DMS53 treated with DMSO at 0.1 percent for 48 hours (cell line): ENCODE measurements at regions not wholly inside any gene's neighbourhood (a gene's known extent, or its start where the extent isn't known, plus 50 kb on each side); places are given as distances from the start of the nearest gene placed in this dataset.
"Not testable (repeated sequence)": the region's sequence is repeated elsewhere in the genome, so short reads cannot be mapped to it uniquely, and the experiment has no call there.

Experiments
- DNase-seq: peaks from one replicate; lab custom pipeline; 2025; ENCODE audit not compliant: unreplicated experiment; lab: John Stamatoyannopoulos, UW

DNA sequence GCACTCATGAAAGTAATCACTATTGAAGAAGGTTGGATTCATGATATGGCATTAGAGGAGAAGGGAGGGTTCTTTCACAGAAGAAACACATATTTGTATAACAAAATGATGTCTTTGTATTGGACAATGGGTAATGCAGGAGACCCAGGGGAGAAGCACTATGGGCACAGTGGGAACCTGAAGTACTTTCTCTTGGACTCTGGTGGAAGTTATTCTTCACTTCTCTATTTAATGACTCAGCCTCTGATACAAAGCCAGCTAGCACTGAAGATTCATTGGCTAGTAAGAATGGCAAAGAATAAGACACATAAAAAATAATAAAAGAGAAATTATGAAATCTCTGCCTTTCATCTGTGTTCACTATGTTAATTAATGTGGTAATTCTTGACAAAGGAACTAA lies 149.9 kb upstream of the PRR16 start:
- no peak for DNase-seq

DNA sequence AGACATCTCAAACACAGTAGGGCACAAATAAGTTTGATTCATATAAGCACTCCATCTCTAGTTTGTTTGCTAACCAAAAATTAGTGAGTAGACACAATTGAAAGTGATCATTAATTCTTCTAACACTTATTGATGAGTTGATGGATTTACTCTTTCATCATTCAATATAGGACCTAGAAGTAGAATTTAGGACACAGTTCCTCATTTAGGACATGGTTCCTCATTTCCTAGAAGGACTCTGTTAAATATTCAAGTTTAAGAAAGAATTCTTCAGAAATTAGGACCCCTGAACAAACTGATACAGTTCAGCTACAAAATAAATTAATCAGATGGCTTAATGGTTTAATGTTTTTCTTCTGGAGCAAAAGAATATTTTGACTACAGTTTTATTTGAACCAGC lies 143.5 kb upstream of the PRR16 start:
- DNase-seq, result no peak

DNA sequence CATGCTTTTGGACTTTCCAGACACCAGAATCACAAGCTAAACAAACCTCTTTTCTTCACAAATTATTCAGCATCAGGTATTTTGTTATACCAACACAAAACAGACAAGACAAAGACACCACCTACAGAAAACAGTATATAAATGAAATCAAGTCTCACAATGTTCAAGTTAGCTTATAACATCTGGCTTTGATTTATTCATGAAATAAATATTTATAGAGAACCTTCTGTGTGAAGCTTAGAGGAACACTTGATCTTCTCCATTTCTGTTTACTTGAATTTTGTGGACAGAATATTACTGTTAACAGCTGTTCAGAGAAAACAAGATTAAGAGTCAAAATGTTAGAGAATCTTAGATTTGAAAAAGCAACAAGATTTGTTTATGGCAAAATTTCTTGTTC lies 137.4 kb upstream of the PRR16 start:
- no peak for DNase-seq

DNA sequence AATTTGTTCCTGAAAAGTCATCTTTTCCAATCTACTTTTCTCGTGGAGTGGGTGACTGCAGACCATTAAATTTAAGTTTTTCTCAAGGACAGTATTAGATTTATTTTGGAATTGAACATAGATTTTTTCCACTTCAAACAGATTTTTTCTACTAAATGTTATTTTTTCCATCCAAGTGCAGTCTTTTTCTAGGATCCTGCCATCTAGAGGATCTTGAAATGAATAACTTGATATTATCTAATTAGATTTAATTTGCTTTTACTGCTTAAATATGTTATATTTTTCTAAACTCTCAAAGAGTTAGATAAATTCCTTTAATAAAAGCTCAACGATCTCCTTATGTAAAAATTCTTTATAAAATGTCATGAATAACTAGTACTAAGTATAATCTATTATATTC lies 136.9 kb upstream of the PRR16 start:
- DNase-seq, result no peak

DNA sequence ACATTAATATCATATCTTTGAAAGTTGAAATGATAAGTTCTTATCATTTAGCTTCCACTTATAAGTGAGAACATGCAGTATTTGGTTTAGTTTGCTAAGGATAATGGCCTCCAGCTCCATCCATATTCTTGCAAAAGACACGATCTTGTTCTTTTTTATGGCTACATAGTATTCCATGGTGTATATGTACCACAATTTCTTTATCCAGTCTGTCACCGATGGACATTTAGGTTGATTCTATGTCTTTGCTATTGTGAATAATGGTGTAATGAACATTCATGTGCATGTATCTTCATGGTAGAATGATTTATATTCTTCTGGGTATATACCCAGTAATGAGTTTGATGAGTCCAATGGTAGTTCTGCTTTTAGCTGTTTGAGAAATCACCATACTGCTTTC lies 135.0 kb upstream of the PRR16 start:
- DNase-seq, result no peak

DNA sequence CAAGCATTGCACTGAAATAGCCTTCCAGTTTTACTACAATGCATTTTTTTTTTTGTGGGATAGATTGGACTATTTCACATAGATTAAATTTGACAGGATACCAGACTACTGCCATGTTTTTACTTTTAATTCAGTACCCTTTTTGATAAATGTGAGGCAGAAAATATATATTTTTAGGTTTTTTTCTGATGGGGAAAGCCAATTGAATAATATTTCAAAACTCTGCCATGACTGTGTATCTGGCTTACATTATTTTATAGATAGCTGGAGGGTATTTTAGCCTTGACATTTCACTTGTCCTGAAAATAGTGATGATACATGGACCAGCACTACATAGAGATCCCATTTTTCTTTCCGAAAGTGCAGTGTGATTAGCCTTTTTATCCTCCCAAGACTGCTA lies 133.5 kb upstream of the PRR16 start:
- DNase-seq, result no peak

DNA sequence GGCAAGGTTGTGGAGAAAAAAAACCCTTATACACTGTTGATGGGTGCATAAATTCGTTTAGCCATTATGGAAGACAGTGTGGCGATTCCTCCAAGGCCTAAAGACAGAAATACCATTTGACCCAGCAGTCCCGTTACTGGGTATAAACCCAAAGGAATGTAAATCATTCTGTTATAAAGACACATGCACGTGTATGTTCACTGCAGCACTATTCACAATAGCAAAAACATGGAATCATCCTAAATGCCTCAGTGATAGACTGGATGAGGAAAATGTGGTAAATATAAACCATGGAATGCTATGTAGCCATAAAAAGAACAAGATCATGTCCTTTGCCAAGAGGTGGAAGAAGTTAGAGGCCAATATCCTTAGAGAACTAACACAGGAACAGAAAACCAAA lies 119.9 kb upstream of the PRR16 start:
- DNase-seq, result no peak

DNA sequence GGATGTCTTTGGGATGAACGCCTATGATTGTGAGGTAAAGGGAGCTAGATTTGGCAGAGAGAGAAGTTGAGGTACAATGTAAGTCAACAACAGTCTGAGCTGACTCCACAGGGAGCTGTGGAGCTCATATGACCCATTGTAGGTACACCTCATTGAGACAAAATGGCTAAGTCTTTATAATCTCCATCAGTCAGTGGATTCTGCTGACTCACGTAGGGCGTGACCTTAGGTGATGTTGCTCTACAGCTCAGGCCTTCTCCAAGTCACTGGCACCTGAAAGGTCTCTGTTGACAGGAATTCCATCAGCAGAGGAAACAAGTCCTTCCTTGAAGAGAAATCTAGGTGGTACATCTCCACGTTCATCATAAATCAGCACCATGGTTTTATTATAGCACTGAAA lies 118.2 kb upstream of the PRR16 start:
- DNase-seq, result no peak

DNA sequence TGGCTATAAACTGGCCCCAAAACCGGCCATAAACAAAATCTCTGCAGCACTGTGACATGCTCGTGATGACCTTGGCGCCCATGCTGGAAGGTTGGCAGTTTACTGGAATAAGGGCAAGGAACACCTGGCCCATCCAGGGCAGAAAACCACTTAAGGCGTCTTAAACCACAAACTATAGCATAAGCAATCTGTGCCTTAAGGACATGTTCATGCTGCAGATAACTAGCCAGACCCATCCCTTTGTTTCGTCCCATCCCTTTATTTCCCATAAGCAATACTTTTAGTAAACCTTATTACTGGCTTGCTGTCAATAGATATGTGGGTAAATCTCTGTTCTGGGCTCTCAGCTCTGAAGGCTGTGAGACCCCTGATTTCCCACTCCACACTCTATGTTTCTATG lies 113.0 kb upstream of the PRR16 start:
- not testable (repeated sequence) for DNase-seq

DNA sequence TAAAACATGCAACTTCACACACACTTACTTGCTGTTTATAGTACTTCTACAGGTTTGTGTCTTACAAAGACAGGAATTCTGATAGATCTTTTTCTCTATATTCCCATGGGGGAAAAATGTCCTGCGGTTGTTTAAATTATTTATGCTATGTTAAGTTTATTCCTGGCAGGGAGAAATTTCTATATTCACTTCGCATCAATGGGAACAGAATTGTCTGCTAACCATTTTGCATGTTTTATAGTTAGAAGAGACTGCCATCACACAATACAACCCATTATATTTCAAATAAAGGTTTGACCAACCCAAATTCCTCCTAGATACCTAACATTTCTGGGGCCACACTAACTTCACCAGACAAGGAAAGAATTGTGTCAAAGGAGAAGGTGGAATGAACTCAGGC lies 110.0 kb upstream of the PRR16 start:
- no peak for DNase-seq

DNA sequence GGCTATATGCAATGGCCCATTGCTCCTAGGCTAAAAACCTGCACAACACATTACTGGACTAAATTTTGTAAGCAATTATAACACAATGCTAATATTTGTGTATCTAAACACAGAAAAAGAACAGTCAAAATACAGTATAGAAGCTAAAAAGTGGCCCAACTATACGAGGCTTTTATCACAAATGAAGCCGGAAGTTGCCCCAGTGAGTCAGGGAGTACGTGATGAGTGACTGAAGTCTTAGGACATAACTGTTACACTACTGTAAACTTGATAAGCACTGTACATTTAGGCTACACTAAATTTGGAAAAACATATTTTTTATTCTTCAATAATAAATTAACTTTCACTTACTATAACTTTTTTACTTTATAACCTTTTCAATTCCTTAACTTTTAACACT lies 105.2 kb upstream of the PRR16 start:
- DNase-seq, result no peak

DNA sequence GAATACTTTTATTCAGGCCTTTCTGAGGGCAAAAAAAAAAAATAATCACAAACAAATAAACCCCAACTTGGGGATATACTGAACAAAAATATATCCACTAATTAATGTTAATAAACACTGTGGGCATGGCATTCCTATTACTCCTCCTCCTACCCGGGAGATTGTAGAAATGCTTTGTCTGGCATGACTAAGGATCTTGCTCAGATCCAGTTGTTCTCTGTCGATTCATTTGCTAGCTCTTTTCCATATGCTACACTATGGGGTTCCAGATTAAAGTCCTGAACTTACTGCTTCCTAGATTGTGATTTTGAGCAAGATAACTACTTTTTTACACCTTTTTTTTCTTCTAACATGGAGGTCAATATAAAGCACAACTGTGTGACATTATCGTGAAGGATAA lies 102.2 kb upstream of the PRR16 start:
- no peak for DNase-seq

DNA sequence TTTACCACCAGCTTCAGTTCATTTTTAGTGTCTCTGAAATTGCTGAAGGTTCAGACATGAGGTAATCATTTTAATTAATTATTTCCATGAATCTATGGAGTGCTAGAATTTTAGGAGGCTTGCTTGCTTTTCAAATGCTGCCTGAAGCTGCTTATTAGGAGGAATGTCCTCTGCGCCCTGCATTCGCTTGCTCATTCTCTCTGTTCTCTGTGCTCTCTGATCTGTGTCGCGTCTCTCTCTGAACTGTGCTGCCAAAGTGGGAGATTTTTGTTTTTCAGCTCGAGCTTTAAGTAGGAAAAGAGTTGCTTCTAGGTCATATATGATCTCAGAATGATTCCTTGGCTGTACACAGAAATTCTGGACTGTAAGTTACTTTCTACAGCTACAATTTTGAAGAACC lies 101.7 kb upstream of the PRR16 start:
- DNase-seq, result no peak

DNA sequence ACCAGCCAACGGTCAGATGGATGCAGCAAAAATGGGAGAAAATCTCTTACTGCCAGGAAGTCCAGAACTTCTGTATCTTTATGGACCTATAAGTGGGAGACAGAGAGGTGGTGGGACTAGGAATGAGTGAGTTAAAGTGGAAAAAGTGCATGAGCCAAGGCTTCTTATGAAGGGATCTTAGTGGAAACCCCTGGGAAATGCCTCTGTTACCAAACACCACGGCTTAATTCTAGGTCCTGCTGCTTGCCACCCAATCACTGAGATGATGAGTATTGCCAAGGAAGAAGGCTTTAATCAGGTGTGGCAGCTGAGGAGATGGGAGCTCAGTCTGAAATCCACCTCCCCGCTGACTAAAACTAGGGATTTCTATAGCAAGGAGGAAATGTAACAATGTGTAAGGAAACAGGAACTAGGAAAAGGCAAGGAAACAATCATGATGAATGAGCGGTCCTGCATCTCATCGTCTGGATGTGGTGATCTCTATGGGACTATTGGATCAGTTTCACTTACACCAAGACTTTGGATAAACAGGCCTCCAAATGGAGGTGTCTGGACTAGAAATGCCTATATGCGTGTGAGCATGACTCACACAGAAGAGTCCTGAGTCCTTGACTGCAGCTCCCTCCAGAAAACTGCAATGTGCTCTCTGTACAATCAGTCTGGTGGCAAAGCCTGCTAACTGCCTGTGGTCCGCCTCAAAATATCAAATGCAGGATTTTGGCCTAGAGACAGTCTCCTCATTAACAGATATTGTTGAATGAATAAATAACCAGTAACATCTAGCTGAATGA lies 98.2 kb upstream of the PRR16 start:
- DNase-seq, result no peak

DNA sequence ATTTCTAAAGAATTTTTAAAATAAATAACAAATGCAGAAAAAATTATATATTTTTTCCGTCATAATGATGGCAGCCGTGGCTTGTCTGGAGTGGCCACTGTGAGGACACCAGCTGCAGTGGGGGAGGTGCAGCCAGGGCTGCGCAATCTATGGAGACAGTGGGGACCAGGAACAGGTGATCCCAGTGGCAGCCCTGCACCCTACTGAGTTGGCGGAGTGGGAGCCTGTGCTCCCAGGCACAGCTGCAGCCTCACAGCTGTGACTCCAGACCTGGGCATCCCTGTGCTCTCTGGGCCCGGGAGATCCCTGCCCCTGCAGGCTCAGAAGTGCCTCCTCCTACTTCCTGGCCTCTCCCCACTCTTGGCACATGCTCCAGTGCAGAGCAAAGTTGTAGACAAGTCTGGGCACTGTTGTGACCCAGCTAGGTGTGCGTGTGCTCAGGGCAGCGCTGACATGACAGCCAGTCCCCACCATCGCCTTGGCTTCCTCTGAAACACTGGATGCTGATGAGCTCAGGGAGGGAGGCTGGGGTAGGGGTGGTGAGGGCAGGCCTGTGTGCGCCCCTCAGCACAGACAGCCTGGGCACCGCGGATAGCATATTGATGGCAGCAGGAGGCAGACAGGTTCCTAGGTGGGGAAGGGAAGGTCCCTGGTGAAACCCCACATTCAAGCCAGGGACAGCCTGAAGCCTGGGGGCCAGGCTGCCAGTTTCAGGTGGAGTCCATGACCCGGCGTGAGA lies 96.0 kb upstream of the PRR16 start:
- no peak for DNase-seq

DNA sequence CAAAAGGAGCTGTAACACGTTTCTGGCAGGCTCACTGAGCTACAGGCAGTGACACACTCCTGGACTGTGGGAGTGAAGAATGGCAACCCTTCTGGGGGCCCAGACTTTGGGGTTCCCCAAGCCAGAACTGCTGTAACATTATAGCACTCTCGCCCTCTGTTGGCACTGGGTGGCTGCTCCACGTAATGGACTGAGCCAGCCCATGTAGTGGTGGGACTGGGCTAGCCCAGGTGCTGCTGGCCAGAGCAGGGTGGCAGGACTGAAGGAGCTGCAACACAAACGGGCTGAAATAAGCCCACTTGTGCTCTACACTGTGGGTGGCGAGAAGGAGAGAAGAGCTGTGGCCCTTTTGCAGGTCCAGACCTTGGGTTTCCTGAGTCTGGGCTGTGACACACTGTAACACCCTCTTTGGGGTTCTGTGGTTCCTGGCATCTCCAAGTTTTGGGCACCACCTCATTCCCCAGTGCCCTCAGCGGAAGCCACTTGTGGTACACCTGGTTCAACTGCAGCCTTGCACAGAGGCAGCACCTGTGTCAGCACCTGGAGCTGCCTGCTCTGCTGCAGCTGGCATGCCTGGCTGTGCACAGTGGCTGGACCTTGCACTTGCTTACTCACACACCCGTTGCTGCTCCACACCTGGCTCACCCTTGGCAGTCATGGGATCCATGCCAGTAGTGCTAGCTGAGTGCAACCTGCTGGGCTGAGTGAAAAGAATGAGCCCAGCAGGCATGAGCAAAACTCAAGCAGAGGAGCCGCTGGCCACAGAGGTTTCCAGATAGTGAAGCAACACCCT lies 95.0 kb upstream of the PRR16 start:
- peak; percentile 93 for DNase-seq

DNA sequence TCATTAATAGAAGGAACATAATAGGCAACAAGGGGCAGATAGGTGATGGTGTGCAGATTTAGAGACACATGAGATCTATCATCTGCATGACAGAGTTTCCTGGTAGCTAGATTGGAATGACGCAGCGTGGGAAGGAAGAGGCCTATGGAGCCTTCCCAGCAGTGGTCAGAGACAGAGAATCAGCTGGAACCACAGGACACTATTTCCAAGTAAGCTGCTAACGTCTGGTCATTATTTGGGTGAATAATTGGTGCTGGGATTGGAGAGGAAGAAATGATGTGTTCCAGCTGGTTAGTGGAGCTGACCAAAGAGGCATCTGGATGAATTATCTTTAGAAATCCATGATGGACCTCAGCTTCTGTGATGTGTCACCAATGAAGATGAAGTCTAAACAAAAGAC lies 91.2 kb upstream of the PRR16 start:
- DNase-seq, result no peak

DNA sequence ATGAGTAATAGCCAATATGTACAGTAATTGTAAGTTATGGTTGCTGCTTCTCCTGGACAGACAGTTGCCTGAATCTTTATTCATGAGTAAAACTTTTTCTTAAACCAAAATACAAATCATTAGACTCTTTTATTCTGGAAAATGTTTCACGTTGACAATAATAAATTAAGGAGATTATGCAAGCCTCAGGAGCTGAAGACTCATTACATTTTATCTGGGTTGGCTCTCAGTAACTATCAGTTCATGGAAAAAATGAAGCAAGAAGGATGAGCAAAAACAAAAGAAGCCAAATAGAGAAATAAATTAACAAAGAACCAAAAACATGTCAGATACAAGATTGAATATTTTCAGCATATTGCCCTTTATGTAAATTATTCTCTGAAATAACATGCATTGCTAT lies 88.9 kb upstream of the PRR16 start:
- no peak for DNase-seq

DNA sequence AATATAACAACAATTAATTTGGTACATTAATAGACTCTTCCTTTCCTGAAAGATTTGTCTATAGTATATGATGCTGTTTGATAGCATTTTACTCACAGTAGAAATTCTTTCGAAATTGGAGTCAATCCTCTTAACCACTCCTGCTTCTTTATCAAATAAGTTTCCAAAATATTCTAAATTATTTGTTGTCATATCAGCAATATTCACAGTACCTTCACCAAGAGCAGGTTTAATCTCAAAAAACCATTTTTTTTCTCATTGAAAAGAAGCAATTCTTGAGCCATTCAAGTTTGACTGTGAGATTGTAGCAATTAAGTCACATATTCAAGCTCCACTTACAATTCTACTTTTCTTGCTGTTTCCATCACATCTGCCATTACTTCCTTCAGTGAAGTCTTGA lies 83.5 kb upstream of the PRR16 start:
- no peak for DNase-seq

DNA sequence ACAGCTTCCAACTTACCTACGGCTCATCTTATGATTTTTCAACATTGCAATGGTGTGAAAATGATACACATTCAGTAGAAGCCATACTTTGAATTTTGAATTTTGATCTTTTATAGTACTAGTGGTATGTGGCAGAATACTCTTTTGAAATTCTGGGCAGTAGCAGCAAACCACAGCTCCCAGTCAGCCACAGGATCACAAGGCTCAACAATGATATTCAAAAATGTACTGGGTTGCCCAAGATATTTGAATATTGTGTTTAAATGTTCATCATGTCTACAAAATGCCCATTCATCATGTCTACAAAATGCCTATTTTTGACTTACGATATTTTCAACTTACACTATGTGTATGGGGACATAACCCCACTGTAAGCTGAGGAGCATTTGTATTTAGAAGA lies 81.3 kb upstream of the PRR16 start:
- no peak for DNase-seq

DNA sequence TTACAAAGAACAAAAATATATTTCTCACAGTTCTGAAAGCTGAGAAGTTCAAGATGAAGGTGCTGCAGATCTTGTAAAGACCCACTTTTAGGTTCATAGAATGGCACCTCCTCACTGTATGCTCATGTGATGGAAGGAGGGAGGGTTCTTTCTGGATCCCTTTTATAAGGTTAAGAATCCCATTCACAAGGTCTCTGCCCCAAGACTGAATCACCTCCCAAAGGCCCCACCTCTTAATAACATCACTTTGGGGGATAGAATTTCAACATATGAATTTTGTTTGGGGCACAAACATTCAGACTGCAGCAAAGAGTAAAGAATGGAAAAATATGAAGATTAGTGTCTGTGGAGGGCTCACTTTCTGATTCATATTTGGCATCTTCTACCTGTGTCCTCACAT lies 77.1 kb upstream of the PRR16 start:
- no peak for DNase-seq
